GM06990 (cell line): ENCODE measurements at regions not wholly inside any gene's neighbourhood (a gene's known extent, or its start where the extent isn't known, plus 50 kb on each side); places are given as distances from the start of the nearest gene placed in this dataset.
"Not testable (repeated sequence)": the region's sequence is repeated elsewhere in the genome, so short reads cannot be mapped to it uniquely, and the experiment has no call there.

Experiments used
- DNase-seq: peaks from one replicate; pipeline ENCODE4 v3.0.0-alpha.2; 2011; ENCODE audit not compliant: insufficient read length; ENCODE audit errors: extremely low read depth
- H3K27me3 ChIP-seq: replicated peaks from 2 replicates; pipeline ENCODE4 v1.6.0; 2011; ENCODE audit warnings: low read length; ENCODE audit not compliant: control insufficient read depth, insufficient read depth
- H3K36me3 ChIP-seq: 2 replicates; pipeline ENCODE4 v1.5.1; 2011; ENCODE audit warnings: low read length; ENCODE audit not compliant: control insufficient read depth, insufficient read depth
- H3K4me3 ChIP-seq: replicated peaks from 2 replicates; pipeline ENCODE4 v1.5.1; 2011; ENCODE audit warnings: low read depth, mild to moderate bottlenecking, control low read depth, low read length
- CTCF ChIP-seq: IDR thresholded peaks from 2 replicates; pipeline ENCODE4 v1.5.1; 2011; ENCODE audit warnings: low read length, control low read depth, mild to moderate bottlenecking, inconsistent platforms; ENCODE audit not compliant: insufficient read depth, poor library complexity, severe bottlenecking

GRCh38 chr11:69205743-69206612, 50.2 kb downstream of the SMIM38 start:
- no peak for TF ChIP-seq CTCF
- Histone ChIP-seq H3K27me3 (no peaks in the 10 kb centered on the region; the same call in 1 of the 2 replicates), H3K36me3 (no peaks in the 10 kb centered on the region), H3K4me3 (no peak overlapping the region)
- no peak for DNase-seq

- not testable (repeated sequence) for DNase-seq, H3K36me3 ChIP-seq, H3K4me3 ChIP-seq, H3K27me3 ChIP-seq
Observed at GRCh38 chr11:69206613-69206965, 50.9 kb downstream of the SMIM38 start.

- no peak for TF ChIP-seq CTCF
Observed at GRCh38 chr11:69207165-69207889, 51.6 kb downstream of the SMIM38 start.

GRCh38 chr11:69208190-69209037, 52.7 kb downstream of the SMIM38 start:
- no peak for TF ChIP-seq CTCF
- no peak for DNase-seq
- H3K36me3 ChIP-seq, result no peaks in the 10 kb centered on the region
- H3K27me3 ChIP-seq, result no peaks in the 10 kb centered on the region; the same call in 1 of the 2 replicates
- H3K4me3 ChIP-seq, result no peak overlapping the region

More at GRCh38 chr11:69207165-69207889, 51.6 kb downstream of the SMIM38 start:
- no peaks in the 10 kb centered on the region for H3K36me3 ChIP-seq
- no peaks in the 10 kb centered on the region; the same call in 1 of the 2 replicates for H3K27me3 ChIP-seq
- DNase-seq, result no peak
- H3K4me3 ChIP-seq, result no peak overlapping the region

- Histone ChIP-seq H3K4me3 (no peak overlapping the region), H3K27me3 (no peaks in the 10 kb centered on the region; the same call in 1 of the 2 replicates), H3K36me3 (no peaks in the 10 kb centered on the region)
- DNase-seq, result no peak
- no peak for TF ChIP-seq CTCF
Observed at GRCh38 chr11:69209038-69209350, 53.3 kb downstream of the SMIM38 start.
